ENCODE measurements at regions not wholly inside any gene's neighbourhood (a gene's known extent, or its start where the extent isn't known, plus 50 kb on each side); places are given as distances from the start of the nearest gene placed in this dataset.

DNA sequence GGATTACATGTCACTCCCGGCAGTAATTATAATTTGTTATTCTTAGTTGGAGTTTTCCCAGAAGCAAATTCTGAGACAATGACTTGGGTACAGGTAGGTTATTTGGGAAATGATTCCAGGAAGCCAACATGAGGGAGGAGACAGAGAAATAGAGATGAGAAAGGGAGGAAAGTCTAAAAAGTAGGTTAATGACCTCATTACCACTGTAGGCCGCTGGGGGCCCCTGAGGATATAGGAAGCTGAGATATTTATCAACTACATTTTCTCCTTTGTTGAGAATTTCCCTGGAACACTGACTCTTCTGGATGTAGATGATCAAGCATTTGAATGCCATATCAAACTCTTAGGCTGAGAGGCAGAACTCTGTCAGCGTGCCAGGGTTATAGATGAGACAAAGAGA is 284.3 kb downstream of the ICOS start:
- Histone ChIP-seq H3K36me3 (ENCODE audit: control insufficient read depth in 2 of 2, extremely low read depth in 1 of 2, insufficient read depth in 2 of 2, low read length in 2 of 2) (no peaks in the 10 kb centered on the region), H4K20me1 (ENCODE audit: control insufficient read depth, extremely low read depth, insufficient read depth, low read length) (no peaks in the 10 kb centered on the region), H3K9me1 (ENCODE audit: control insufficient read depth, extremely low read depth, insufficient read depth, low read length) (no peaks in the 10 kb centered on the region), H3K9ac (ENCODE audit: control insufficient read depth, extremely low read depth, insufficient read depth, low read length) (no peak overlapping the region), H3K27ac (ENCODE audit: control insufficient read depth, insufficient read depth, low read length) (no peak overlapping the region), H3K4me2 (ENCODE audit: control insufficient read depth, extremely low read depth, insufficient read depth, low read depth, low read length) (no peak overlapping the region), H3K9me3 (ENCODE audit: control insufficient read depth, low read depth, low read length) (no peaks in the 10 kb centered on the region), H2AFZ (ENCODE audit: control insufficient read depth, low read length) (no peak overlapping the region), H3K4me1 (ENCODE audit: control insufficient read depth, extremely low read depth, insufficient read depth, low read length) (no peaks in the 10 kb centered on the region), H3K27me3 (ENCODE audit: control insufficient read depth, extremely low read depth, insufficient read depth, low read length) (no peaks in the 10 kb centered on the region), H3K4me3 (ENCODE audit: control insufficient read depth in 2 of 3, extremely low read depth in 1 of 3, insufficient read depth in 2 of 3, low read depth in 1 of 3, low read length in 3 of 3) (no peak overlapping the region), H3K79me2 (ENCODE audit: control insufficient read depth, insufficient read depth, low read length) (no peaks in the 10 kb centered on the region)
- FAIRE-seq (no peak), DNase-seq (ENCODE audit: low read depth, low spot score) (no peak)
- TF ChIP-seq, protein P1, sequence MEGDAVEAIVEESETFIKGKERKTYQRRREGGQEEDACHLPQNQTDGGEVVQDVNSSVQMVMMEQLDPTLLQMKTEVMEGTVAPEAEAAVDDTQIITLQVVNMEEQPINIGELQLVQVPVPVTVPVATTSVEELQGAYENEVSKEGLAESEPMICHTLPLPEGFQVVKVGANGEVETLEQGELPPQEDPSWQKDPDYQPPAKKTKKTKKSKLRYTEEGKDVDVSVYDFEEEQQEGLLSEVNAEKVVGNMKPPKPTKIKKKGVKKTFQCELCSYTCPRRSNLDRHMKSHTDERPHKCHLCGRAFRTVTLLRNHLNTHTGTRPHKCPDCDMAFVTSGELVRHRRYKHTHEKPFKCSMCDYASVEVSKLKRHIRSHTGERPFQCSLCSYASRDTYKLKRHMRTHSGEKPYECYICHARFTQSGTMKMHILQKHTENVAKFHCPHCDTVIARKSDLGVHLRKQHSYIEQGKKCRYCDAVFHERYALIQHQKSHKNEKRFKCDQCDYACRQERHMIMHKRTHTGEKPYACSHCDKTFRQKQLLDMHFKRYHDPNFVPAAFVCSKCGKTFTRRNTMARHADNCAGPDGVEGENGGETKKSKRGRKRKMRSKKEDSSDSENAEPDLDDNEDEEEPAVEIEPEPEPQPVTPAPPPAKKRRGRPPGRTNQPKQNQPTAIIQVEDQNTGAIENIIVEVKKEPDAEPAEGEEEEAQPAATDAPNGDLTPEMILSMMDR (optimal IDR thresholded peaks at IDR 0.05 in 1 of 3, IDR thresholded peaks at IDR 0.05 in 1 of 3, conservative IDR thresholded peaks at IDR 0.05 in 1 of 3; ENCODE audit: extremely low read depth in 1 of 3, insufficient read depth in 2 of 3, low read length in 3 of 3): no peak
- TF ChIP-seq EZH2 (IDR thresholded peaks at IDR 0.05; ENCODE audit: low read length): no peak
- dilution Hi-C loops (cut with MboI; ENCODE audit: extremely low pct_ligation_motif_present, low sequenced_read_pairs): no loop called here

DNA sequence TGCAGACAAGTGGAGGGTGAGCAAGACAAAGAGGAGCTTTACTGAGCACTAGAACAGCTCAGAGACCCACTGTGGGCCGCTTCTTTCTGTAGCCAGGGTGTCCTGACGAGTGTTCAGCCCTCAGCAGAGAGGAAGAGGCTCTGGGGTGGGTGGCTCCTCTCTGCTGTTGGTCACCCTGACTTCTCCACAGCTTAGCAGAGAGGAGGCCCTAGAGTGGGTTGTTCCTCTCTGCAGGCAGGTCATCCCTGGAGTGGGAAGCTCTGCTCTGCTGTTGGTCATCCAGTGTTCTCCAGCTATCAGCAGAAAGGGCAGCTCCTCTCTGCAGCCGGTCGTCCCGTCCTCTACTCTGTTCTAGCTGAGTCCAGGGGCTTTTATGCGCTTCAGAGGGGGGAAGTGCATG is 286.5 kb downstream of the ICOS start:
- Histone ChIP-seq H3K27ac (ENCODE audit: control insufficient read depth, insufficient read depth, low read length) (no peak overlapping the region), H3K4me1 (ENCODE audit: control insufficient read depth, extremely low read depth, insufficient read depth, low read length) (no peaks in the 10 kb centered on the region), H3K79me2 (ENCODE audit: control insufficient read depth, insufficient read depth, low read length) (no peaks in the 10 kb centered on the region), H2AFZ (ENCODE audit: control insufficient read depth, low read length) (no peak overlapping the region), H3K9me1 (ENCODE audit: control insufficient read depth, extremely low read depth, insufficient read depth, low read length) (no peaks in the 10 kb centered on the region), H3K9ac (ENCODE audit: control insufficient read depth, extremely low read depth, insufficient read depth, low read length) (no peak overlapping the region), H3K4me3 (ENCODE audit: control insufficient read depth in 2 of 3, extremely low read depth in 1 of 3, insufficient read depth in 2 of 3, low read depth in 1 of 3, low read length in 3 of 3) (no peak overlapping the region), H3K9me3 (ENCODE audit: control insufficient read depth, low read depth, low read length) (no peaks in the 10 kb centered on the region), H3K36me3 (ENCODE audit: control insufficient read depth in 2 of 2, extremely low read depth in 1 of 2, insufficient read depth in 2 of 2, low read length in 2 of 2) (no peaks in the 10 kb centered on the region), H4K20me1 (ENCODE audit: control insufficient read depth, extremely low read depth, insufficient read depth, low read length) (no peaks in the 10 kb centered on the region), H3K27me3 (ENCODE audit: control insufficient read depth, extremely low read depth, insufficient read depth, low read length) (no peaks in the 10 kb centered on the region), H3K4me2 (ENCODE audit: control insufficient read depth, extremely low read depth, insufficient read depth, low read depth, low read length) (no peak overlapping the region)
- TF ChIP-seq EZH2 (IDR thresholded peaks at IDR 0.05; ENCODE audit: low read length): no peak
- TF ChIP-seq, protein P1 (optimal IDR thresholded peaks at IDR 0.05 in 1 of 3, IDR thresholded peaks at IDR 0.05 in 1 of 3, conservative IDR thresholded peaks at IDR 0.05 in 1 of 3; ENCODE audit: extremely low read depth in 1 of 3, insufficient read depth in 2 of 3, low read length in 3 of 3): no peak
- dilution Hi-C loops (cut with MboI; ENCODE audit: extremely low pct_ligation_motif_present, low sequenced_read_pairs): no loop called here
- FAIRE-seq (no peak), DNase-seq (ENCODE audit: low read depth, low spot score) (no peak)

Data from keratinocyte (primary cell).